OCI-LY1 (cell line): ENCODE measurements at regions not wholly inside any gene's neighbourhood (a gene's known extent, or its start where the extent isn't known, plus 50 kb on each side); places are given as distances from the start of the nearest gene placed in this dataset.

ENCODE experiments used
- EZH2 ChIP-seq: fragments of 200-600 bp; sonication (generic), shearing (Covaris generic); IDR thresholded peaks from 2 replicates; pipeline ENCODE4 v1.8.0; 2017; ENCODE audit warnings: borderline replicate concordance, mixed run types, mild to moderate bottlenecking, antibody characterized with exemption, low read length, moderate library complexity, mixed read lengths
- TF ChIP-seq, protein P1 (sequence below): fragments of 200-600 bp; sonication (generic), shearing (Covaris generic); IDR thresholded peaks from 2 replicates; pipeline ENCODE4 v1.5.1; 2017; ENCODE audit warnings: mild to moderate bottlenecking, antibody characterized with exemption, low read length, moderate library complexity, mixed read lengths

DNA sequence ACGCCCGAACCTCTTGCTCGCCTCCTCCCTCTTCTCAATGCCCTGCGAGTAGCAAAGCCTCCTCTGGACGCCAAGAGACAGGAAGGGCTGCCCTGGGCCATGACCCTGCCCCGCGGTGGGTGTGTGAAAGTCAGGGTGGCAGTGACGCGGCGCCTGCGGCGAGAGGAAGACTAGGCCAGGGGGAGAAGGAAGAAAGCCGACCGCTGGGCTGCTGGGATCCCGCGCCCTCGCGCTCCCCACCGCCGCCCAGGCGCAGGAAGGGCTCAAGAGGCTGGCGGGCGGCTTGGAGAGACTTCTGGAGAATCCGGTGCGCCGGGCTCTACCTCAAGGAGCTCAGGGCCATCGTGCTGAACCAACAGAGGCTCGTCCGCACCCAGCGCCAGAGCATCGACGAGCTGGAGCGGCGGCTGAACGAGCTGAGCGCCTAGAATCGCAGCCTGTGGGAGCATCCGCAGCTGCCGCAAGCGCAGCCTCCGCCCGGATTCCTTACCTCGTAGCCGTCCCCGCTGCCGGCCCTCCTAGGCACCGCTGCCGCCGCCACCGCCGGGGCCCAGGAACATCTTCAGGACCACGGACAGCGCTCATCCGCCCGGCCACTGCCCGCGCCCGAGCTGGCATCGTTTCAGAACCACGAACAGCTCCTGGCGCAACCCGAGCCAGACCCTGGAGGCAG, 105.0 kb upstream of the PRB2 start:
- TF ChIP-seq, protein P1, sequence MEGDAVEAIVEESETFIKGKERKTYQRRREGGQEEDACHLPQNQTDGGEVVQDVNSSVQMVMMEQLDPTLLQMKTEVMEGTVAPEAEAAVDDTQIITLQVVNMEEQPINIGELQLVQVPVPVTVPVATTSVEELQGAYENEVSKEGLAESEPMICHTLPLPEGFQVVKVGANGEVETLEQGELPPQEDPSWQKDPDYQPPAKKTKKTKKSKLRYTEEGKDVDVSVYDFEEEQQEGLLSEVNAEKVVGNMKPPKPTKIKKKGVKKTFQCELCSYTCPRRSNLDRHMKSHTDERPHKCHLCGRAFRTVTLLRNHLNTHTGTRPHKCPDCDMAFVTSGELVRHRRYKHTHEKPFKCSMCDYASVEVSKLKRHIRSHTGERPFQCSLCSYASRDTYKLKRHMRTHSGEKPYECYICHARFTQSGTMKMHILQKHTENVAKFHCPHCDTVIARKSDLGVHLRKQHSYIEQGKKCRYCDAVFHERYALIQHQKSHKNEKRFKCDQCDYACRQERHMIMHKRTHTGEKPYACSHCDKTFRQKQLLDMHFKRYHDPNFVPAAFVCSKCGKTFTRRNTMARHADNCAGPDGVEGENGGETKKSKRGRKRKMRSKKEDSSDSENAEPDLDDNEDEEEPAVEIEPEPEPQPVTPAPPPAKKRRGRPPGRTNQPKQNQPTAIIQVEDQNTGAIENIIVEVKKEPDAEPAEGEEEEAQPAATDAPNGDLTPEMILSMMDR = no peak
- TF ChIP-seq EZH2 = no peak
